A673 (cell line): ENCODE measurements at regions not wholly inside any gene's neighbourhood (a gene's known extent, or its start where the extent isn't known, plus 50 kb on each side); places are given as distances from the start of the nearest gene placed in this dataset.
"Not testable (repeated sequence)": the region's sequence is repeated elsewhere in the genome, so short reads cannot be mapped to it uniquely, and the experiment has no call there.

ENCODE experiments used
- BruUV-seq: library from RNA; stranded (reverse); fragments of 400-500 nt; replicated peaks from 2 replicates; lab custom pipeline; 2021; lab: Mats Ljungman, UMichigan
- CTCF ChIA-PET: fragments of 300-600 bp; sonication (Branson Sonifier 250); formaldehyde crosslinking; loops from one replicate; lab custom pipeline; 2022; ENCODE audit warnings: antibody characterized with exemption; lab: Charles Lee
- POLR2A ChIA-PET: fragments of 300-600 bp; sonication (Branson Sonifier 250); formaldehyde crosslinking; loops from one replicate; lab custom pipeline; 2022; ENCODE audit warnings: antibody characterized with exemption; ENCODE audit not compliant: low non-redundant PET; lab: Charles Lee
- DNase-seq: peaks from one replicate; pipeline ENCODE4 v3.0.0-alpha.2; 2015; ENCODE audit warnings: low spot score
- H3K27ac ChIP-seq: fragments of 200-600 bp; sonication (generic); 2 replicates; pipeline ENCODE4 v1.5.1; 2016; ENCODE audit warnings: mixed run types, low read depth, mild to moderate bottlenecking, mixed read lengths, antibody characterized with exemption, low read length; ENCODE audit not compliant: poor library complexity, severe bottlenecking
- H3K27me3 ChIP-seq: fragments of 200-600 bp; sonication (generic); replicated peaks from 2 replicates; pipeline ENCODE4 v1.6.1; 2017; ENCODE audit warnings: mixed run types, low read depth, mild to moderate bottlenecking, mixed read lengths, antibody characterized with exemption, low read length; ENCODE audit not compliant: insufficient read depth, poor library complexity
- H3K36me3 ChIP-seq: fragments of 200-600 bp; sonication (generic); 2 replicates; pipeline ENCODE4 v1.6.1; 2016; ENCODE audit warnings: mixed run types, mild to moderate bottlenecking, mixed read lengths, antibody characterized with exemption, low read length; ENCODE audit not compliant: insufficient read depth, poor library complexity, severe bottlenecking
- H3K4me1 ChIP-seq: fragments of 200-600 bp; sonication (generic); 2 replicates; pipeline ENCODE4 v1.6.1; 2017; ENCODE audit warnings: mixed run types, mild to moderate bottlenecking, mixed read lengths, antibody characterized with exemption, low read length; ENCODE audit not compliant: insufficient read depth, poor library complexity, severe bottlenecking
- H3K4me3 ChIP-seq: fragments of 200-600 bp; sonication (generic); 2 replicates; pipeline ENCODE4 v1.5.1; 2016; ENCODE audit warnings: low read depth, mixed run types, mild to moderate bottlenecking, mixed read lengths, low read length; ENCODE audit not compliant: poor library complexity, severe bottlenecking
- H3K9me3 ChIP-seq: fragments of 200-600 bp; sonication (generic); 2 replicates; pipeline ENCODE4 v1.6.1; 2016; ENCODE audit warnings: mixed run types, low read depth, mild to moderate bottlenecking, mixed read lengths, antibody characterized with exemption, low read length; ENCODE audit not compliant: poor library complexity, severe bottlenecking
- CTCF ChIP-seq: fragments of 300-800, 200-600 bp; sonication (generic); conservative IDR thresholded peaks from 2 replicates; pipeline ENCODE4 v1.5.1; 2017; ENCODE audit warnings: low read depth, mild to moderate bottlenecking, antibody characterized with exemption, low read length, moderate library complexity, mixed read lengths
- EZH2 ChIP-seq: fragments of 200-600 bp; sonication (generic); IDR thresholded peaks from 2 replicates; pipeline ENCODE4 v1.6.1; 2017; ENCODE audit warnings: borderline replicate concordance, low read depth, mild to moderate bottlenecking, mixed read lengths, antibody characterized with exemption, low read length; ENCODE audit not compliant: poor library complexity, severe bottlenecking
- intact Hi-C: fragments of 100-400 bp; cut with micrococcal nuclease; formaldehyde crosslinking; loops from one replicate; pipeline ENCODE4 v1.10.0; 2022; ENCODE audit not compliant: unreplicated experiment

- no peaks in the 10 kb centered on the region for H3K36me3 ChIP-seq
- BruUV-seq: no TSS peak
- TF ChIP-seq EZH2 (no peak), CTCF (no peak)
- POLR2A ChIA-PET: no interaction called here
- no peak overlapping the region for H3K27ac ChIP-seq
- no peaks in the 10 kb centered on the region for H3K9me3 ChIP-seq
- H3K4me3 ChIP-seq: no peak overlapping the region
- CTCF ChIA-PET: no interaction called here
- peak; percentile 7 for DNase-seq
- no peaks in the 10 kb centered on the region for H3K4me1 ChIP-seq
- H3K27me3 ChIP-seq: no peaks in the 10 kb centered on the region
- intact Hi-C loops: no loop called here
These were observed 118.7 kb upstream of the TBX18 start for GRCh38 chr6:84882768-84883766.

- CTCF ChIA-PET, intact Hi-C loops, H3K27me3 ChIP-seq, H3K36me3 ChIP-seq, H3K4me1 ChIP-seq, H3K27ac ChIP-seq, DNase-seq, POLR2A ChIA-PET, H3K4me3 ChIP-seq, BruUV-seq, H3K9me3 ChIP-seq: not testable (repeated sequence)
These were observed 115.0 kb upstream of the TBX18 start for GRCh38 chr6:84879385-84879784.

GRCh38 chr6:84877515-84878210 is 113.3 kb upstream of the TBX18 start:
- no peak for DNase-seq
- TF ChIP-seq CTCF: no peak
- no peak for TF ChIP-seq EZH2
- Histone ChIP-seq H3K9me3 (no peaks in the 10 kb centered on the region), H3K27me3 (no peaks in the 10 kb centered on the region), H3K27ac (no peak overlapping the region), H3K36me3 (no peaks in the 10 kb centered on the region), H3K4me3 (no peak overlapping the region), H3K4me1 (peaks cover 9% of the 10 kb centered on the region)
- BruUV-seq: no TSS peak
- intact Hi-C loops: no loop called here
- CTCF ChIA-PET: no interaction called here
- POLR2A ChIA-PET: no interaction called here
